Natural killer cell (primary cell): ENCODE measurements at regions not wholly inside any gene's neighbourhood (a gene's known extent, or its start where the extent isn't known, plus 50 kb on each side); places are given as distances from the start of the nearest gene placed in this dataset.

Experiments used
- ATAC-seq, 3 donors: fragments of 150-1000 bp in 2 of 3; fragments of 200-7000 bp in 1 of 3; cut with Tn5 transposase; 1 replicate in 1 of 3; 2 replicates in 2 of 3; pipeline ENCODE4 v1.10.0; 2021; ENCODE audit warnings: mild to moderate bottlenecking in 2 of 3, moderate library complexity in 2 of 3
- DNase-seq, 2 donors: peaks; one replicate each; pipeline versions ENCODE4 v3.0.0 to v3.0.0-alpha.2; 2013 to 2021; ENCODE audit warnings: mixed read lengths in 1 of 2
- H3K27ac ChIP-seq: one replicate; pipeline ENCODE4 v1.5.1; 2013; ENCODE audit warnings: mild to moderate bottlenecking, low read length
- H3K27me3 ChIP-seq: one replicate; pipeline ENCODE4 v1.6.1; 2013; ENCODE audit warnings: low read length; ENCODE audit not compliant: control insufficient read depth, insufficient read depth
- H3K36me3 ChIP-seq: one replicate; pipeline ENCODE4 v1.6.1; 2013; ENCODE audit warnings: low read length; ENCODE audit not compliant: control insufficient read depth, insufficient read depth
- H3K4me1 ChIP-seq: one replicate; pipeline ENCODE4 v1.6.1; 2013; ENCODE audit warnings: low read length; ENCODE audit not compliant: control insufficient read depth, insufficient read depth
- H3K4me3 ChIP-seq: one replicate; pipeline ENCODE4 v1.5.1; 2013; ENCODE audit warnings: low read length
- H3K9me3 ChIP-seq: one replicate; pipeline ENCODE4 v1.6.1; 2013; ENCODE audit warnings: low read length; ENCODE audit not compliant: control insufficient read depth, insufficient read depth
- H3K27ac Mint-ChIP-seq, 2 donors: one replicate each; pipeline ENCODE4 v1.8.0; 2022; ENCODE audit warnings: mild to moderate bottlenecking in 2 of 2, mixed read lengths in 2 of 2, moderate library complexity in 1 of 2
- H3K27me3 Mint-ChIP-seq, 2 donors: one replicate each; pipeline ENCODE4 v1.8.0; 2022; ENCODE audit warnings: low read depth in 2 of 2, mixed read lengths in 2 of 2
- H3K36me3 Mint-ChIP-seq: one replicate; pipeline ENCODE4 v1.8.0; 2022; ENCODE audit warnings: mixed read lengths
- H3K4me1 Mint-ChIP-seq, 2 donors: one replicate each; pipeline ENCODE4 v1.8.0; 2022; ENCODE audit warnings: mixed read lengths in 2 of 2
- H3K4me3 Mint-ChIP-seq: one replicate; pipeline ENCODE4 v1.8.0; 2022; ENCODE audit warnings: mild to moderate bottlenecking, moderate library complexity, mixed read lengths
- H3K9me3 Mint-ChIP-seq, 2 donors: one replicate each; pipeline ENCODE4 v1.8.0; 2022; ENCODE audit warnings: mixed read lengths in 2 of 2
- WGBS: methylation state at CpG from one replicate; pipeline ENCODE4 v1.1.7; 2013; ENCODE audit warnings: missing lambda C conversion rate; ENCODE audit not compliant: insufficient coverage; 5-methylcytosine and 5-hydroxymethylcytosine counted together
- intact Hi-C: fragments of 100-400 bp; cut with micrococcal nuclease; formaldehyde crosslinking; loops from one replicate; pipeline ENCODE4 v1.14.2; 2022
- TF ChIP-seq, protein P1 (sequence below): fragments of 200-600 bp; IDR thresholded peaks from one replicate; pipeline ENCODE4 v1.8.0; 2022; ENCODE audit warnings: antibody characterized with exemption

DNA sequence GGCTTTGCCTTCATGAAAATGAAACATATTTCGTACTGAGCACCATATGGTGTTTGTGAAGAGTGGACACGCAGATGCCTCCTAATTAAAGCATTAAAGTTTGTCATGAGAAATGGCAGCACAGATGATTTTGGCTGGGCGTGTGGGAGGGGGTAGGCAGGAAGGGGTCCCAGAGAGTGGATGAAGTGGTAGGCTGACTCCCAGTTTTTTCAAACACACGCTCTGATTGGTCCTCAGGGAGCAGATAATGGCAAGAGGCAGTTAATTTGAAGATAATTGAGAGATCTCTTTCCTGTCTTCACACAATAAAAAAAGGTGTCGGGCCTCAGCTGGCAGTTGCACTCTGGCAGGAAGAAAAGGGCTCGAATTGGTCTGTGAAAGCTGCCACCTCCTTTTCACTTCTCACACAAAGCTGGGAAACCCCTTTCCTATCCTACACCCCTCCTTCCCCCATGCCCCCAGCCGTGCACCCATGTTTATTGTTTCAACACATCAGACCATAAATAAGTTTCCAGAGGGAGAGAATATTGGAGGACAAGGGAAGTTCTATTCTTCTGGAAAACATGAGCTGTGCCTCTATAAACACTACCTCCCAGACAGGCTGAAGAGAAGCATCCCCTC, 429.6 kb downstream of the ARHGEF28 start:
- H3K36me3 Mint-ChIP-seq: no peaks in the 10 kb centered on the region
- no peaks in the 10 kb centered on the region for H3K4me1 ChIP-seq
- 65% methylated on average over 6 of the region's 7 CpGs for WGBS
- H3K4me3 Mint-ChIP-seq: no peak overlapping the region
- no peaks in the 10 kb centered on the region for H3K9me3 ChIP-seq
- DNase-seq: no peak
- H3K27ac ChIP-seq: no peak overlapping the region
- no peaks in the 10 kb centered on the region for H3K27me3 ChIP-seq
- no peaks in the 10 kb centered on the region for H3K36me3 ChIP-seq
- peaks cover 0 to 5% of the 10 kb centered on the region in 2 donors for H3K27me3 Mint-ChIP-seq
- TF ChIP-seq, protein P1, sequence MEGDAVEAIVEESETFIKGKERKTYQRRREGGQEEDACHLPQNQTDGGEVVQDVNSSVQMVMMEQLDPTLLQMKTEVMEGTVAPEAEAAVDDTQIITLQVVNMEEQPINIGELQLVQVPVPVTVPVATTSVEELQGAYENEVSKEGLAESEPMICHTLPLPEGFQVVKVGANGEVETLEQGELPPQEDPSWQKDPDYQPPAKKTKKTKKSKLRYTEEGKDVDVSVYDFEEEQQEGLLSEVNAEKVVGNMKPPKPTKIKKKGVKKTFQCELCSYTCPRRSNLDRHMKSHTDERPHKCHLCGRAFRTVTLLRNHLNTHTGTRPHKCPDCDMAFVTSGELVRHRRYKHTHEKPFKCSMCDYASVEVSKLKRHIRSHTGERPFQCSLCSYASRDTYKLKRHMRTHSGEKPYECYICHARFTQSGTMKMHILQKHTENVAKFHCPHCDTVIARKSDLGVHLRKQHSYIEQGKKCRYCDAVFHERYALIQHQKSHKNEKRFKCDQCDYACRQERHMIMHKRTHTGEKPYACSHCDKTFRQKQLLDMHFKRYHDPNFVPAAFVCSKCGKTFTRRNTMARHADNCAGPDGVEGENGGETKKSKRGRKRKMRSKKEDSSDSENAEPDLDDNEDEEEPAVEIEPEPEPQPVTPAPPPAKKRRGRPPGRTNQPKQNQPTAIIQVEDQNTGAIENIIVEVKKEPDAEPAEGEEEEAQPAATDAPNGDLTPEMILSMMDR: no peak
- intact Hi-C loops: loop anchor here (10.0 kb wide), 1 partner anchor 589 kb away; the partner anchor contains the start of gene ENC1
- H3K27ac Mint-ChIP-seq: peak overlapping the region in 1 of 2 donors; percentile 14
- H3K4me3 ChIP-seq: no peak overlapping the region
- ATAC-seq: peak; percentile 31 to 84 (median 84)
- H3K4me1 Mint-ChIP-seq: peaks cover 0 to 13% of the 10 kb centered on the region in 2 donors
- no peaks in the 10 kb centered on the region for H3K9me3 Mint-ChIP-seq

DNA sequence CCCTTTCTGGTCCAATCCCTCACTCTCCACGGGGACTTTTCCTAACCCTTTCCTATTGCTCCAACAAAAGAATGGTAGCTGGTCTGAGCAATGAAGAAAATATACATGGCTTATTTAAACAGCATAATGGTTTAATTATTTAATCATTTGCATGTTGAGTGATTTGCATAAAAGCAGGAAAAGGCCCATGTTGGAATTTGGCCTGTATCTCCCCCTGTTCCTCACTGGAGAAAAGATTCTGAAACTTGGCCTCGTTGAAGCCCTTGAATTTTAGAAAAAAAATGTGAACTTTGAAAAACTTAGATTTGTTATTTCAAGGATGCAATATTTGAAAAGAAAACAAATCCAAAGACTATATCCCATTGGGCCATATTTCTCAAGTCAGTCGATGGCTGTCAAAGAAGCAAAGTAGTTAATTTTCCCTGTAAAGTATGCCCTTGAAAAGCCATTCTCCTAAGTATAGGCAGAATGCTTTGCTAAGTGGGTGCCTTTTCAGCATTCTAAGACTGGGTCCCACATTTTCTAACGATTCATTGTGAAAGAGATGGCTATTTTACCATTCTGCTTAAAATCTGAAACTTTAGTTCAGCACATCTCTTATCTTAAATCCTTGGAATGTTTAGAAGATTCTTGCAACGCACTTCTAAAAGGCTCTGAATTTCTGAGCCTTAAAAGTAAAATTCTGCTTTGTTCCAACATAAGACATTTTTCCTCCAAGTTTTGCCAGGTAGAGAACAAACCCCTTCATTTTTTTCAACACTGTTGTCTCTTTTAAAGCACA, 428.8 kb downstream of the ARHGEF28 start:
- intact Hi-C loops: loop anchor here (10.0 kb wide), 1 partner anchor 590 kb away; the partner anchor contains the start of gene ENC1
- Mint-ChIP-seq H3K27me3 (peaks cover 0 to 5% of the 10 kb centered on the region in 2 donors), H3K27ac (no peak overlapping the region), H3K4me1 (peaks cover 0 to 13% of the 10 kb centered on the region in 2 donors), H3K9me3 (no peaks in the 10 kb centered on the region), H3K36me3 (no peaks in the 10 kb centered on the region), H3K4me3 (no peak overlapping the region)
- Histone ChIP-seq H3K4me1 (no peaks in the 10 kb centered on the region), H3K4me3 (no peak overlapping the region), H3K36me3 (no peaks in the 10 kb centered on the region), H3K27me3 (no peaks in the 10 kb centered on the region), H3K27ac (no peak overlapping the region), H3K9me3 (no peaks in the 10 kb centered on the region)
- no peak for DNase-seq
- no peak for ATAC-seq
- 85% methylated on average over 4 of the region's 5 CpGs for WGBS
- TF ChIP-seq, protein P1: no peak

DNA sequence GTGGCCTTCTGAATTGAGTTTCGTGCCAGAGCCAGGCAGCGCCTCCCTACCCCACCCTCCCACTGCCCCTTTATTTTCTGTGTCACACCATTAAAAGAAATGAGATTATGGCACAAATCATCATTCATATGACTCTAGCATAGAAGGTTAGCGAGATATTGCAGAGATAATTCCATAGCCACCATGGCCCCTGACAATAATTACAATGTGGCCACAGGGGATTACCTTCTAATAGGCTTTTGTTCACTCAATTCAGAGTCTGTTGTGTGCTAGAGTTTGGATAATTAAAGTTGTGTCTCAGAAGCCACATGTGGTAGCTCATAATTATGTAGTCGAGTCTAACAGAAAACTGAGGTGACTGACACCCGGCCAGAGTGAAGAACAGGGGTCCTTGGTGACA, 428.1 kb downstream of the ARHGEF28 start:
- Histone ChIP-seq H3K27ac (no peak overlapping the region), H3K27me3 (no peaks in the 10 kb centered on the region), H3K9me3 (no peaks in the 10 kb centered on the region), H3K36me3 (no peaks in the 10 kb centered on the region), H3K4me3 (no peak overlapping the region), H3K4me1 (no peaks in the 10 kb centered on the region)
- Mint-ChIP-seq H3K4me1 (peaks cover 0 to 13% of the 10 kb centered on the region in 2 donors), H3K36me3 (no peaks in the 10 kb centered on the region), H3K9me3 (no peaks in the 10 kb centered on the region), H3K27ac (no peak overlapping the region), H3K27me3 (peaks cover 0 to 5% of the 10 kb centered on the region in 2 donors), H3K4me3 (no peak overlapping the region)
- WGBS: 76% methylated on average over 5 of the region's 5 CpGs
- ATAC-seq: no peak
- intact Hi-C loops: loop anchor here (10.0 kb wide), 1 partner anchor 591 kb away; the partner anchor contains the start of gene ENC1
- TF ChIP-seq, protein P1: no peak
- no peak for DNase-seq
